ENCODE measurements at regions not wholly inside any gene's neighbourhood (a gene's known extent, or its start where the extent isn't known, plus 50 kb on each side); places are given as distances from the start of the nearest gene placed in this dataset.
"Not testable (repeated sequence)": the region's sequence is repeated elsewhere in the genome, so short reads cannot be mapped to it uniquely, and the experiment has no call there.

DNA sequence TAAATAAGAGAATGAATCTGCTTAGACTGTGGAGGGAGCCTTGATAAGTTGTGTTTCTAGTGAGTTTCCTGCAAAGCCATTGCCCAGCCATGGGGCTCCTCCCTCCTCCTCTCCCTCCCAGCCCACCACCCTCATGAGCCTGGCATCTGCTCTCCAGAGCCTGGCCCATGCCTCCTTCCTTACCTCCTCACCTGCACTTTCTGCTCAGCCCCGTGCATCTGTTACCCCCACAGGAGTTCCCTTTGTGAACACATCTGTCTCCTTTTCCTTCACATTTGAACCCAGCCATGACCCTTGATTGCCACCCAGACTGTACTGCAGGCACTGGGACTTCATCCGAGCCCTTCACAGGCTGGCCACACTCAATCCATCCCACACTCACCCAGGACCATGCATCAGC is 395.6 kb downstream of the IRX2 start:
- DNase-seq (ENCODE audit: low spot score) (no peak), ATAC-seq (no peak)

DNA sequence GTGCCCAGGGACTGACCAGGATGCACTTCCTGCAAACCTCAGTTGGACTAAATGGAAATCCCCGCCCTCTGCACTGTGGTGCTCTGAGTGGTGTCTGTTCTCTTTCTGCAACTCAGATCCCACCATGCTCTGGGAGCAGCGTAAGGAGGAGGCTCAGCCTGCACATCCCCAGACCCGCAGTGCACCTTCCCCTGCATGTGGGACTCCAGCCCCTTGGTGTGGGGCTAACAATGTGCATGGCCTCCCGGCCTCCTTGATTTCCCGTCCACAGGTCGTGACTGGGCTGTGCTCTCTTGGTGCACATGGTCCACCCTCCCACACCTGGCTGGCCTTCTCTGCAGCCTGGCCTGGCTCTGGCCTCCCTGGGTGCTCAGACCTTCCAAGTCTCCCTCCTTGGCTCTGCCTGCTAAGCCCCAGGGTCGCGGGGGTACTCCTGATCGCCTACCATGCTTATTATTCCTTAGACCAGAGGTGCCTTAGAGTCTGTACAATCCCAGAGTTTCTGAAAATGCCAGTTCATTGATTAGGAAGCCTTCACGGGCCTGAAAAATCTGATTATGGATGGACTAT is 397.5 kb downstream of the IRX2 start:
- DNase-seq (ENCODE audit: low spot score) (no peak), ATAC-seq (no peak)

DNA sequence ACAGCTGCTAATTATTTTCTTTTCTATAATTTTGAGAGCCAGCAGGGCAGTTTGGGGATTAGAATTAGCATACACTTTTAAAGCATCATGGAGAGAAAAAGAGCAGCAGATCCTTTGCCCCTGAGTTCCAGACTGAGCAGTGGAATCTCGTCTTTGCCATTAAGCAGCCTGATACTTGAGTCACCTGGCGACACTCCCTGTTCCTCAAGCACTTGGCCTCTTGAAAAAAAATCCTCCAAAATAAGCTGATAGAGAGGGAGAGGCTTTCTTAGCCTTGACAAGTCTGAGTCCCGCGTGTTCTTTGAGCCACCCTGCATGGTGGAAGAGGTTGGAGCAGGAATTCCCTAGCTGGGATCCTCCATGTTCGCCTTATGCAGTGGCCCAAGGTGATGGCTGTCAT is 398.3 kb downstream of the IRX2 start:
- ATAC-seq (no peak), DNase-seq (ENCODE audit: low spot score) (no peak)

DNA sequence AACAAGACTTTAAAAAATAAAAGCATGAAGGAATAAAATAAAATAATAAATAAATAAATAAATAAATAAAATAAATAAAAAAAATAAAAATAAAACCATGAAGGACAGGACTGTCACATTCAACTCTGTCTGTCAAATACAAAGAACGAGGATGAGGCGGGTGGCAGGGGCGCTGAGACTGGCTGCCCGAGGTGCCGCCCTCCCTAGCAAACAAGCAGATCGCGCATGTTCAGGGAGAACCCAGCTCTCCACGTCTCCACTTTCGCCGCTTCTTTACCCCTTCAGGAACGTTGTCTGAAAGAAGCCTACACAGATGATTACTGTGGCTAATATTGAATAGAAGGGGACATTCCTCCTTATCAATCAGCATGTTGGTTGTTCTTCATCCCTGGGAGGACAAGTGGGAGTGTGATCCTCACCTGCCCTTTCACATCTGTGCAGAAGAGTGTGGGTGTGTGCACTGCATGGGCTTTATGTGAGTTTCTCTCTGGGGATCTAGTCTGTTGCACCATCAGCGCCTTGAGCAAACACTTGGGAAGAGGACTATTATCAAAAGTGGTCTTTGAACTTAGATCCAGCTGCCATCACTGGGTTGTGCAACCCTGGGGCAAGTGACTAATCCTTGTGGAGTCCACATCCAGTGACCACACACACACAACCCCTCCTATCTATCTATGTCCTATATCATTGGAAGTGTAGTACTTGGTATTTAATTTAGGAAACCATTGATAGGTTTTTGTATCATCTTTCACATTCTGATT is 399.2 kb downstream of the IRX2 start:
- DNase-seq (ENCODE audit: low spot score), result no peak
- no peak for ATAC-seq

DNA sequence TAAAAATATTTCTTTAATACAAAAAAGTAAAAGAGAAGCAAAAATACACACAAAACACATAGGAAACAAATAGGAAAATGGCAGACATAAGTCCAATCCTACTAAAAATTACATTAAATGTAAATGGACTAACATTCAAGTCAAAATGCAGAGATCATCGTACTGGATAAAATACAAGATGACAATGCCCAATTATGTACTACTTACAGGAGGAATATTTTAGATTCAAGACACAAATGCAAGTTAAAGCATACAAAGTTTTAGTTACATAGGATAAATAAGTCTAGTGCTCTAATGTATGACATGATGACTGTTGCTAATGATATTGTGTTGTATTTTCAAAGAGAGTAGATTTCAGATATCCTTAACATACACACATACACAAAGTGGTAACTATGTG is 401.7 kb downstream of the IRX2 start:
- not testable (repeated sequence) for ATAC-seq

DNA sequence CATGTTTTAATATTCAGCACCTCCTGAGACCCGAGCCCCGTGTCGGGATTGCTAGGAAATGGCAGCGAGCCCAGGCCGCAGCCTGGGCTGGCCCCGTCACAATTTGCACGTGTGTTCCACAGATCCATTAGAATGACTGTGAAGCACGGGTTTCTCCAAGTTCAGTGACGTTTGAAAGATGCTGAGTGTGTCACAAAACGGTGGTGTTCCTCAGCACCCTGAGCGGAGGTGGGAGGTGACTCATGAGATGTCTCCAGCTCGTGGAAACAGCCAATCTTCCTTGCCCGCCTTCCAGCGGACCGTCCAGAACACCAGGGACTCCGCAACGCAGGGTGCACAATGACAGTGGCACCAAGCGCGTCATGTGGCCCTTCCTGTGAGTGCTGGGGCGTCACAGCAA is 412.8 kb downstream of the IRX2 start:
- DNase-seq (ENCODE audit: low spot score) (no peak), ATAC-seq (no peak)

More for the DNA sequence above, 401.7 kb downstream of the IRX2 start:
- DNase-seq (ENCODE audit: low spot score), result not testable (repeated sequence)

DNA sequence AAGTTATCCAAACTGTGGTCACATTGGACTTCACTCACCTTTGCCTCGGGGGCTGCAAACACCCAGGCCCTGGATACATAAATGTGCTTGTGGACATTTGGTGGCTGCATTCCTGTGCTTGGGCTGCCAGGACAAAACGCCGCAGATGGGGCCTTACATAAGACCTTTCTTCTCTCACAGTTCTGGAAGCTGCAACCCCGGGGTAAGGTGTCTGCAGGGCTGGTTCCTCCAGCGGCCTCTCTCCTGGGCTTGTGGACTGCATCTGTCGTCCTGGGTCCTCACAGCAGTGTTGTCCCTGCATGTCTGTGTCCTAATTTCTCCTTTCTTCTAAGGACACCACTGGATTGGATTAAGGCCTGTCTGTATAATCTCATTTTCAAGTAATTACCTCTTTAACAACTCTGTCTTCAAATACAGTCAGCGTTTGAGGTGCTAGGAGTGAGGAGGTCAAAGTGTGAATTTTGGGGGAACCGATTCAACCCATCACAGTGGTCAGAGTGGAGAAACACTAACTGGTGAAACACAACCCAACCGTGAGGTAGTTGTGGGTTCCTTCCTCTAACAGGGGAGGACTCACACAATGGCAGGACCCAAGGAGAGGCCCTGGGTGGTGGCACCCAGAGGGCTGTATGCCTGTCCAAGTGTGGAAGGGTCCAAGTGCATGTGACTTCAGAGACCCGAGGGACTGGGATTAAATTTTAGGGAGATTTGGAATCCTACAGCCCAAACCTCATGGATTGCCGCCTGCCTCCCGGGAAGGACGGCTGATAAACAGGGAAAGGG is 415.6 kb downstream of the IRX2 start:
- DNase-seq (ENCODE audit: low spot score) (no peak), ATAC-seq (no peak)

DNA sequence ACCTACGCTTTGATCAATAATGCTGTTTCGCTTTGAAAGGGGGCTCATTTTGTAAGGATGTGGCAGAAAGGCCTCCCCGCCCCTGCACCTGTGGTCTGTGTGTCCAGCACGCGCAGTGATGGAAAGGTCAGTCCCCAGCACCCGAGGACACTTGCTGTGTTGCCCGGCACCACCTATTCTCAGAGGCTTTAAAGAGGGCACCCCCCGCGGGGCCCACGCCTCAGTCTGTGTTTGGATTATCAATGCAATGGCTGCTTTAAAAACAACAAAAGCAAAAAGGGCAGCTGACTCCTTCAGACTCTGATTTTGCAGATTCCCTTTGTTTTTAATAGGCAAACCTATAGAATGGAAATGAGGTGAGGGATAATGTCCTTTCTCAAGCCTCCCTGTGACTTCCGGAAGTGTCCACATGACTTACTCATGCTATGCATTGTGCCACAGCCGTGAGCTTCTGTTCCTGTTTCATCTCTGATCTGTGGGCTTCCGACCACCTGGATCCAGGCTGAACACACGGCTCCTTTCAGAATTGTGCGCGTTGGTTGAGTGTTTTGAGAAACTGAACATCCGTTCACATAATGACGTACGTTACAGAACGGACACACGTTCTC is 416.2 kb downstream of the IRX2 start:
- ATAC-seq, result no peak

DNA sequence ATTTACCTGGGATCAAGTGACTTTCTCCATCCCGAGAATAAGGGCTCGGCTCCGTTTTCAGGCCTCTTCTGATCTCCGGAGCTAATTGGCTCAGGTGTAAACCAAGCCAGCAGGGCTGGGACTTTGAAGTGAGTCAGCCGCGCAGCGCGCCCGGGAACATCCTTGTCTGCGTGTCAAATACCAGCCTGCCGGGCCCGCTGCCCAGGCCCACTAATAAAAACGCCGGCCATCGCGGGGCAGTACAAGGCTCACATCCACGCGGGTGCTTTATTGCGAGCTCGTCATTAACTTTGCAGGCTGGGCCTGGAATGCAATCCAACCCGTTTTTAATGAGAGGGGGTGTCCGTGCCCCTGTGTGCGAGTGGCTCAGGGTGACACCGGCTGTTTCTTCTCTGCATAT is 416.8 kb downstream of the IRX2 start:
- no peak for ATAC-seq
- DNase-seq (ENCODE audit: low spot score), result no peak

More for the DNA sequence above, 416.2 kb downstream of the IRX2 start:
- DNase-seq (ENCODE audit: low spot score), result no peak

DNA sequence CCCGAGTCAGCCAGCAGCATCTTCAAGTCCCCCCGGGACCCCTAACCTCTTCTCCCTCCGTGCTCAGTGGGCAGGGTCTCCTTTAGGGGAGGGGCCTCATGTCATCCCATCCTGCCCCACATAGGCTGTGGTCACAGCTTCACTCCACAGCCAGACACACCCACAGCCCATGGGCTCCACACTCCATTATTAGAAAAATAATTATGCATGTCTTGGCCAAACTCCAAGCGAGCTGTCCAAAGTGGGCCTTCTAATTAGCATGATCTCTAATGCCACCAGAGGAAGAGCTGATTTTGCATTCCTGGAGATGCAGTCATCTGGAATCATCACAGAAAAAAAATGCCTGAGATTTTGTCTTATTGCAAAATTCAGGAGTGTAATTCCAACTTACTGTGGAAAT is 418.2 kb downstream of the IRX2 start:
- no peak for ATAC-seq

DNA sequence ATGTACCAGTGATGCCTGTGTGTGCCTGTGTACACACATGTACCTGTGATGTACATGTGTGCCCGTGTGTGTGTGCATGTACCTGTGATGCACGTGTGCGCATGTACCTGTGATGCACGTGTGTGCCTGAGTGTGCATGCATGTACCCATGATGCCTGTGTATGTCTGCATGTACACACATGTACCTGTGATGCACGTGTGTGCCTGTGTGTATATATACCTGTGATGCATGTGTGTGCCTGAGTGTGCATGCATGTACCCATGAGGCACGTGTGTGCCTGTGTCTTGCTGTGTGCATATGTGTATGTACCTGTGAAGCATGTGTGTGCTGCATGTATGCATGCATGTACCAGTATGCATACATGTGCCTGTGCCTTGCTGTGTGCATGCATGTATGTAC is 419.0 kb downstream of the IRX2 start:
- DNase-seq (ENCODE audit: low spot score) (no peak), ATAC-seq (no peak)

More for the DNA sequence above, 418.2 kb downstream of the IRX2 start:
- no peak for DNase-seq (ENCODE audit: low spot score)

DNA sequence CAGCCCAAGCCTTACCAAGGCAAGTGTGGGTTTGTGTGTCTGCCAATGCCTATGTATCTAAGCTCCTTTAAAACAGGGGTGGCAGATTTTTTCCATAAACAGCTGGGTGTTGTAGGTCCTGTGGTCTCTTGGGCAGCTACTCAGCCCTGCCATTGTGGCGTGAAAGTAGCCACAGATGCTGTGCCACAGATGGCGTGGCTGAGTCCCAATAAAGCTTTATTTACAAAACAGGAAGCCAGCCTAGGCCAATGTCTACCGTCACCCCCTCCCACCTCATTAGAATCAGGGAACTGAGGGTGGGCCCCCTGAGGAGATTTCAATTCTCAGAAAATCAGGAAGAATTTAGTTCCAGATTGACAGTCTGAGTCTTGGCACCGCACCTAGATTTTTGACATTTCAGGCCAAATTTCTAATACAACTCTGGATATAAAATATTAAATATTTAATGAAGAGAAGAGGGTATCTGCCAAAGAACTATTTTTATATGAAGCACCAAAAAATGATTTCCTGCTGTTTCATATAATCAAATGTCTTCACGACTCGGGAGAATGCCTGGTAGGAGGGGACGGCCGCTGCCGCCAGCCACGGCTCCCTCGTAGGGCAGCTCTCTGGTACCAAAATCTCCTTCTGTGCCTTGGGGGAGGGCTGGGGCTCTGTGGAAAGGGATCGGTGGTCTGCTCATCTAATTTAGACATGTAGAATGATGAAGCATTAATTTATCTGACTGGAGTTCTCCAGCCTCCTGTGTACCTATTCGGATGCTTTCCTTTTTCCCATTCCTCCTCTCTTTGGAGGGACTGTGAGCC is 420.9 kb downstream of the IRX2 start:
- ATAC-seq, result no peak
- DNase-seq (ENCODE audit: low spot score), result no peak

DNA sequence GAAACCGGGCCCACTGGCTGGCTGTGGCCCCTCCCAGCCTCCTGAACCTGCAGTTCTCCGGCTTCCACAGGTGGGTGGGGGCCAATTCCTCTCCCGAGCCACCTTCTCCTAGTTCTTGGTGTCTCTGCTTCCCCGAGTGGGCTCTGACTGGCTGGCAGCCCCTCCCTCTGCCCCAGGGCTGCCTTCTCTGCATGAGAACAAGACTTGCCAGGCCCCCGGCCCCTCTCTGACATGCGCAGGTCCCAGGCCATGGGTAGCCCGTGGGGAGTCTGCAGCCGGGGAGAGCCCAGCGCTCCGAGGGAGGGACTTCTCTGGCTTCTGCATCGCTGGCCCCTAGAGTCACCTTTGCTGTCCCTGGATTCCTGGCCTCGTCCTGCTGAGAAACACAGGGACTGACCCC is 421.7 kb downstream of the IRX2 start:
- ATAC-seq, result no peak
- no peak for DNase-seq (ENCODE audit: low spot score)

DNA sequence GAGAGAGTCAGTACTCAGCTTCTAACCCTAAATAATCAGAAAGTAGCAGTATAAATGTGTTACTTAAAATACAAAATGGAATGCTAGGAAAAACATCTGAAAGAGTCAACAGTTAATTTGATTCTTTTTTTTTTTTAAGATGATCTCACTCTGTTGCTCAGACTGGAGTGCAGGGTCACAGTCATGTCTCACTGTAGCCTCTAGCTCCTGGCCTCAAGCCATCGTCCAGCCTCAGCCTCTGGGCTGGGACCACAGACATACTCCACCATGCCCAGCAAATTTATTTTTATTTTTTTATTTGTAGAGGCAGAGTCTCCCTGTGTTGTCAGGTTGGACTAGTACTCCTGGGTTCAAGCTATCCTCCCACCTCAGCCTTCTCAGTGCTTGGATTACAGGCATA is 424.9 kb downstream of the IRX2 start:
- no peak for DNase-seq (ENCODE audit: low spot score)
- ATAC-seq, result no peak

DNA sequence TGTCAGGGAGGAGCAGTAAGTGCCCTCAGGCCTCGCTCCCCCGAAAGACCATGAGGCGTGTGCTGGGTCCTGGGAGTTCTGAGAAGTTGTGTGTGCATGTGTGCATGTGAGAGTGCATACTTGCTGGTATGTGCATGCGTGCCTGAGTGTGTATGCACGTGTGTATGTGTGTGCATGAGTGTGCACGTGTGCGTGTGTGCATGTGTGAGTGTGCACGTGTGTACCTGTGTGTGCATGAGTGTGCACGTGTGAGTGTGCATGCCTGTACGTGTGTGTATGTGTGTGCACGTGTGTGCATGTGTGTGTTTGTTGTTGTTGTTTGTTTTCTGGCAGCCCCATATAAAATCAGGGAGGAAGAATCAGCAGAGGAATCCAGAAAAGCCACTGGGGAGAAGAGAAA is 426.7 kb downstream of the IRX2 start:
- DNase-seq (ENCODE audit: low spot score), result no peak
- no peak for ATAC-seq

DNA sequence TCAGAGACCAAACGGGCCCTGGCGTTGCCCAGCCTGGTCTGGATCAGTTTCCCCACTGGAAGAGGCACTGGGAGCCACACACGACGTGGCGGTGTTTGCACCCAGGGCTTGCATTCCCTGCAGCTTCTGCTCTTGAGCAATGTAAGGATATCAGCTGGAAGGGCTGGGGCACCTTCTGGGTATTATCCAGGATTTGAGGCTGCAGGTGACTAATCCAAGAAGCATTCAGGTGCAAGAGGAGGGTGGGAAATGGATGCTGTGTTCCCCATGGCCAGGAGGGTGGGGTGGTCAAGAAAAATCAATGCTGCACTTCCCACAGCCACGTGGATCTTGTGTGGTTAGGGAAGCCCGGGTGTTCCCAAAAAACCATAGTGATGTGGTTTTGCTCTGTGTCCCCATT is 430.9 kb downstream of the IRX2 start:
- DNase-seq (ENCODE audit: low spot score), result no peak
- no peak for ATAC-seq

DNA sequence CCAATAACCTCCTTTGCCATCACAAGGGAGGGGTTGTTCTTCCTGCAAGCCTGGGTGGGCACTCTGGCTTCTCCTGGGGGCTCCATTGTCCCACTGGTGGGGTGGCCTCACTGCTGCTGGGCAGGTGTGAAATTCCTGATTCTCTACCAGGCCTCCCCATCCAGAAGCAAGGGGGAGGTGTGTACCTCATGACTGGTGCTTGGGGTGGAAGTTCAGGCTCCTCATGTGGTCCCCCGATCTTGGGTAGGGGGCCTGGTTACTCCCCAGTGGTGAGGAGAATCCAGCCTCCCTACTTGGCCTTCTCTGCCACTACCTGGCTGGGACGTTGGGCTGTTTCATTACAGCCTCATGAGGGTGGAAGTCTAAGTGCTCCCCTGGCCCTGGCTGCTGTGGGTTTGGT is 433.9 kb downstream of the IRX2 start:
- no peak for DNase-seq (ENCODE audit: low spot score)
- no peak for ATAC-seq

DNA sequence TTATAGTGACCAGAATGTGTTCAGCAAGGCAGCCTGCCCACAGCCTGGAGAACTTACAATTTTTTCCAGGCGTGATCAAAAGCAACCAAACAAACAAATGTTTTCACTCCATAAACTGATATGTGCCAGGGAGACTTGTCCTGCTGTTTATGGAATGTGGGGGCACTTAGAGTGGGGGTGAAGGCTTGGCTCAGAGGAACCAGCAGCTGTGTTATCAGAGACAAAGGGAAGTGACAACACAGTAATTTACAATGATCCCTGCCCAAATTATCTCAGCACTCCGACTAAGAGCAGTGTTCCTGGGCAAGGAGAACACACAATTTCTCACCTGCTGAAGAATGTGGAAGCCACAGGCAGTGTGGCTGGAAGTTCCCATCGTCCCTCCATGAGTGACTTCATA is 429.1 kb upstream of the IRX4 start:
- DNase-seq (ENCODE audit: low spot score), result no peak
- ATAC-seq, result no peak

DNA sequence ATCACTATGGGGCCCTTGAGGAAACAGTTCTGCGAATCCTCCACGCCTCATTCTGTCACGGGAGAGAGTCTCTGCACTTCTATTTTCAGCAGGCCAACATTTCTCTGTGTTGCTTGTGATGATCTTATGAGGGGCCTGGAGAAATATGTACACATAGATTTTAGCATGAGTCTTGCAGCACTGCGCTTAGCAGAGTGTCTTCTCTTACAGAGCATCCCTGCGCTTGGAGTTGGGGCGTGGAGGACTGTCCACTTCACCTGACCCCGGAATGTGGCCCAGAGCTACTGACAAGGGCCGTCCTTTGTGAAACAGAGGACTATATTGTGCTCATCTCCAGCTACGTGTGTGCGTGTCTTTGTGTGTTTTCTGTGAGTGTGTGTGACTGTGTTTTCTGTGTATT is 428.2 kb upstream of the IRX4 start:
- DNase-seq (ENCODE audit: low spot score) (no peak), ATAC-seq (no peak)

DNA sequence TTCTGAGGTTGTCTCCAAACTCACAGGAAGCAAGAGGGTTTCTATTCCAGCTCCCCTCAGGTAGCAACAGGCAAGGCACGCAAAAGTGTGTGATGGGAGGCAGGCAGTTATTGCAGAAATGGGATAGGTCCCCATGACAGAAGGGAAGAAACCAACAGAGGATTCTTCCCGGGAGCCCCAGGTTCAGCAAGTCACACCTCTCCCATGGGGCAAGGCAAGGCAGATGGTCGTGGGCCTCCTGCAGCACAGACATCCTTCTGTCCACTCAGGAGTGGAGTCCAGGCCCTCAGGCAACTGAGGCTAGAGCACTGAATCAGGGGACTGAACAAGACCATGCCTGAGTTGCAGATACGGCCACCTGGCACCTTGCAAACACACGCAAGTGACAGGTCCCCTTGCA is 424.9 kb upstream of the IRX4 start:
- ATAC-seq (no peak), DNase-seq (ENCODE audit: low spot score) (no peak)

DNA sequence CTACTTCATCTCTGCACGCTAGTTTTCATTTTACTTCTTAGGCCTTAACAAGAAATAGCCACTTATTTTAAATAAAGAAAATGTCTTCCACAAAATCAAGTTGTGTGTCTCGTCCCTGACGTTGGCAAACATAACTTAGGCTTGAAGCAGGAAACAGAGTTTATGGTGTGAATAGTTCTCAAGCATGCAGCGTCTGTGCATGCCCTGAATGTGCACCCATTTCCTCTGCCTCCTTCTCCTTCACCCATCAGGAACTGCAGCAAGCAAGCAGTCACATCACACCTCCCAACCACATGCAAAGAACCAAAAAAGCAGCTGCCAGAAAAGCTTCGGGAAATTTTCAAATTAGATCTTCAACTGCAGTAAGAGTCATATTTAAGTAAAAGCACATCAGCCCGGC is 424.0 kb upstream of the IRX4 start:
- ATAC-seq (no peak), DNase-seq (ENCODE audit: low spot score) (no peak)
